Liver (tissue), 3 donors: ENCODE measurements at regions not wholly inside any gene's neighbourhood (a gene's known extent, or its start where the extent isn't known, plus 50 kb on each side); places are given as distances from the start of the nearest gene placed in this dataset.

ENCODE experiments used
- CTCF ChIP-seq: fragments of 150-350 bp; IDR thresholded peaks from 2 replicates; pipeline ENCODE4 v1.5.1; 2017; ENCODE audit warnings: improper control_type of control experiment, low read depth, low read length; ENCODE audit not compliant: missing input control
- FOXA1 ChIP-seq: IDR thresholded peaks from 2 replicates; pipeline ENCODE4 v1.6.1; 2016; ENCODE audit warnings: antibody characterized with exemption
- GABPA ChIP-seq, 2 donors: IDR thresholded peaks in 1 of 2; conservative IDR thresholded peaks in 1 of 2; 2 replicates each; pipeline ENCODE4 v1.6.1; 2016; ENCODE audit warnings: antibody characterized with exemption in 2 of 2, mild to moderate bottlenecking in 1 of 2, moderate library complexity in 1 of 2
- JUND ChIP-seq, 2 donors: IDR thresholded peaks; 2 replicates each; pipeline ENCODE4 v1.6.1; 2016; ENCODE audit warnings: antibody characterized with exemption in 2 of 2
- MAX ChIP-seq: IDR thresholded peaks from 2 replicates; pipeline ENCODE4 v1.6.1; 2016; ENCODE audit warnings: antibody characterized with exemption
- RAD21 ChIP-seq, 2 donors: IDR thresholded peaks; 2 replicates each; pipeline ENCODE4 v1.6.1; 2016; ENCODE audit warnings: antibody characterized with exemption in 2 of 2, mild to moderate bottlenecking in 2 of 2
- REST ChIP-seq: IDR thresholded peaks from 2 replicates; pipeline ENCODE4 v1.6.1; 2016; ENCODE audit warnings: antibody characterized with exemption, mild to moderate bottlenecking
- RXRA ChIP-seq, 2 donors: IDR thresholded peaks; 2 replicates each; pipeline ENCODE4 v1.6.1; 2017 to 2018; ENCODE audit warnings: antibody characterized with exemption in 2 of 2, mild to moderate bottlenecking in 1 of 2
- SP1 ChIP-seq: IDR thresholded peaks from 2 replicates; pipeline ENCODE4 v1.6.1; 2018; ENCODE audit warnings: antibody characterized with exemption, mild to moderate bottlenecking
- TAF1 ChIP-seq: conservative IDR thresholded peaks from 2 replicates; pipeline ENCODE4 v1.6.1; 2016; ENCODE audit warnings: antibody characterized with exemption, mild to moderate bottlenecking
- YY1 ChIP-seq: IDR thresholded peaks from 2 replicates; pipeline ENCODE4 v1.6.1; 2016; ENCODE audit warnings: antibody characterized with exemption, mild to moderate bottlenecking
- ZBTB33 ChIP-seq: IDR thresholded peaks from 2 replicates; pipeline ENCODE4 v1.6.1; 2016; ENCODE audit warnings: antibody characterized with exemption
- donor health status: healthy.
- donor health status: healthy.

GRCh38 chr4:128570387-128570975 is 239.0 kb upstream of the JADE1 start:
- TF ChIP-seq CTCF, result no peak
- TF ChIP-seq RXRA (IDR thresholded peaks at IDR 0.05), result no peak
- no peak for TF ChIP-seq RAD21 (IDR thresholded peaks at IDR 0.05)
- no peak for TF ChIP-seq JUND (IDR thresholded peaks at IDR 0.05)
- TF ChIP-seq GABPA (IDR thresholded peaks at IDR 0.05 in 1 of 2, conservative IDR thresholded peaks at IDR 0.05 in 1 of 2), result no peak
- no peak for TF ChIP-seq SP1
- TF ChIP-seq YY1, result no peak
- TF ChIP-seq FOXA1, result no peak
- TF ChIP-seq REST, result no peak
- TF ChIP-seq ZBTB33, result no peak
- TF ChIP-seq MAX, result no peak
- TF ChIP-seq TAF1, result no peak
